Fibroblast of skin of back (primary cell): ENCODE measurements at regions not wholly inside any gene's neighbourhood (a gene's known extent, or its start where the extent isn't known, plus 50 kb on each side); places are given as distances from the start of the nearest gene placed in this dataset.

Source experiments
- DNase-seq: peaks from one replicate; pipeline ENCODE4 v3.0.0-alpha.2; 2013

DNA sequence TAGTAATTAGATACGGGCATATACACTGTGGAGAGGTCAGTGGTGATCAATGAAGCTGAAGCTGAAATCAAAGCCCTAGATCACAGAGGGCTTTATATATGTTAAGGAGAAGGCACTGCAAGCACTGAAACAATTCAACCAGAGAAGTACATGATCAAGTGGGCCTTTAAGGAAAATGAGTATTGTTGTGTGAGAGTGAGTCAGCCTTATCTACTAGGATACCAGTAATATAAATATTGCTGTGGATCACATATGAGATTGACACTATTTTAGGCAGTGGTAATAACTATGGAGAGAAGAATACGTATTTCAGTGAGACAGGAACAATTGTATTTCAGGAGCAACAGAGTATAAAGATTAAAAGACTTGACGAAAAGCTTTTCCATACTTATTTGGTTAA, 1172.2 kb upstream of the GJE1 start:
- peak; percentile 22 for DNase-seq

DNA sequence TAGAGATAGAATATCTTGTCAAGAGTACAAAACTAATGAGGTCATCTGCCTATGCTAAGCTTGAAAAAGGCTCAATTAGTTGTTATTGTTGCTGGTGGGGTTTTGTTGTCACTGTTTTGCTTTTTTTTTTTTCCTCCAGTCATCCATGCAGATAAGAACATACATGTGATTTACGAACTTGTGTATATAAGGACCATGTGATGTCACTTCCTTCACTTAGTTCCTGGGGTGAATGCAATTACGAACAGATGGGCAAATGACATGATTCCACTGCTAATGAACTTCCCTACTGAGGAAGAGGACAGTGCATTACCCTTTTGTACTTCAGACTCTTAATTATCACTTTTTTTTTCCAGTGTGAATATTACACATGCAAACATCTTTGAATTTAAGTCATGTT, 1175.3 kb upstream of the GJE1 start:
- no peak for DNase-seq

- no peak for DNase-seq
Observed at GRCh38 chr6:140956571-140957369, 1176.0 kb upstream of the GJE1 start.

- no peak for DNase-seq
Observed at GRCh38 chr6:140940251-140940925, 1192.3 kb upstream of the GJE1 start.

DNA sequence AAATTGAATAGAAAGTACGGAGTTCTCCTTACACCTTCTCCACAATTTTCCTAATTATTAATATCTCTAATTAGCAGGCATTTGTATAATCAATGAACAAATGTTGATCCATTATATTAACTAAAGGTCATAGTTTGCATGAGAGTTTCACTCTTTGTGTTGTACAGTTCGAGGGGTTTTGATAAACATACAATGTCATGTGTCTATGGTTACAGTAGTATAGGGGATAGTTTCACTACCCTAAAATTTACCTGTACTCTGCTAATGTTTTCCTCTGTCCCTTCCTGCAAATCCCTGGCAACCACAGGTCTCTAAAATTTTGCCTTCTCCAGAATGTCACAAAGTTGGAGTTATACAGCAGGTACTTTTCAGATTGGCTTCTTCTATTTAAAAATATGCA, 1199.8 kb upstream of the GJE1 start:
- no peak for DNase-seq

- DNase-seq, result no peak
Observed at GRCh38 chr6:140931581-140931980, 1201.1 kb upstream of the GJE1 start.

DNA sequence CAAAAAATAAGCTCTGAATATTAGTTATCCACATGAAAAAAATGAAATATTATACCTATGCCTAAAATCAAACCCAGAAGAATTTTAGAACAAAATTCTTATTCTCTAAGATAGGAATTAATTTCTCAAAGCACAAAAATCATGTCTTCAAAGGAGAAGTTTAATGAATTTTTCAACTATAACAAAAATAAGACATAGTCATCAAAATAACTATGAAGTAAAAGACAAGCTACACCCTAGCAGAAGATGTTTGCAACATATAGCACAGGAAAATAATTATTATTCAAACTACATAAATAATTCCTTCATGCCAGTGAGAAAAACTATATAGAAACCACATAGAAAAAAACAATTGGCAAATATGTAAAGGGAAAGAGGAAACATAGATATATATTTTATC, 1203.6 kb upstream of the GJE1 start:
- no peak for DNase-seq

DNA sequence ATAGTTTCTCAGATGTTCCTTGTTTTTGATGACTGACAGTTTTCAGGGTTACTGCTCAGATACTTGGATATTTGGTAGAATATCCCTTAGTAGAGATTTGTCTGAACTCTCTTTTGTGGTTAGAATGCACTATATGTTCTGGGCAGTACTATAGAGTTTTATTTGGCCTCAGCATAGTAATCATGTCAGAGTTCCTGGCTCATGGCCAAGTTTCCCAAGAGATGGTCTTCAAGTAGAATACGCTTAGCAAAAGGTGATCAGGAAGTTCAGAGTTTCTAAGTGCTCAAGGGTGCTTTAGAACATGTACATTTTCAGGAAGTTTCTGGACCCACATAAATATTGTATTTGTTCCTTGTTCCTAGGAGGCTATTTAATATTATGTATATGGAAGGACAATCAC, 1209.7 kb upstream of the GJE1 start:
- DNase-seq, result no peak

GRCh38 chr6:140921366-140922226, 1211.1 kb upstream of the GJE1 start:
- peak; percentile 85 for DNase-seq

GRCh38 chr6:140917911-140918310, 1214.8 kb upstream of the GJE1 start:
- no peak for DNase-seq

DNA sequence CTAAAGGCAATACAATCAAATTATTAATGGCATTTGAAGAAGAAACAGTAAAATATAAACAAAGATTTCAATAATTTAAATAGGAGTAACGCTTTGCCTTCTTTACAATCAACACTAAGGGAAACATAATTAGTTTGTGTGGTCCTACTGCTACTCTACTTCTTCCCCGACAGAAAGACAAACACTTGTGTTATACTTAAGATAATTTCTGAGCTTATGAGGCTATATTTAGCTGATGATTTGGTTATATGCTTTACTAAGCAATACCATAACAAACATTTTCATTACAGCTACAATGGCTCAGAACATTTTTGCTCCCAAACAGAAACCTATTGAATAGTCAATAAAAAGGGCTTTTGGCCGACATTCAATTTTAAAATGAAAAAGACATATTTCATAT, 1217.2 kb upstream of the GJE1 start:
- no peak for DNase-seq

- peak; percentile 32 for DNase-seq
Observed at GRCh38 chr6:140915103-140915502, 1217.6 kb upstream of the GJE1 start.

- no peak for DNase-seq
Observed at GRCh38 chr6:140912686-140913085, 1220.0 kb upstream of the GJE1 start.

GRCh38 chr6:140909625-140910024, 1223.1 kb upstream of the GJE1 start:
- DNase-seq, result peak; percentile 77

- DNase-seq, result peak; percentile 61
Observed at GRCh38 chr6:140909156-140909555, 1223.6 kb upstream of the GJE1 start.

- DNase-seq, result no peak
Observed at GRCh38 chr6:140908505-140908904, 1224.2 kb upstream of the GJE1 start.

DNA sequence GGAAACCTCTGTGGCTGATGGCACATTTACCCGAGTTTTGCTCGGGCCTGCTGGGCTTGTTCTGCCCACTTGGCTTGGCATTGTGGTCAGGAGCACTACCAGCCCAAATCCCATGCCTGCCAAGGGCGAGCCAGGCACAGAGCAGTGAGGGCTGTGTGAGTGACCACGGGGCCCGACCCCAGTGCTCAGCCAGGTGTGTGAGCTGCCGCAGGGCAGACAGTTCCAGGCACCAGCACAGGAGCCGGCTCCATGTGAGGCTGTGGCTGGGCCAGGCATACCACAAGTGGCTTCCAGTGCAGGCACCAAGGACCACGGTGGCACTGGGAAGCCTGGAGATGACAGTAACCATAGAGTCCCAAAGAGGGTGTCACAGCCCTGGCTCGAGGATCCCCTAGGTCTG, 1225.5 kb upstream of the GJE1 start:
- no peak for DNase-seq

GRCh38 chr6:140905724-140906123, 1227.0 kb upstream of the GJE1 start:
- DNase-seq, result no peak

DNA sequence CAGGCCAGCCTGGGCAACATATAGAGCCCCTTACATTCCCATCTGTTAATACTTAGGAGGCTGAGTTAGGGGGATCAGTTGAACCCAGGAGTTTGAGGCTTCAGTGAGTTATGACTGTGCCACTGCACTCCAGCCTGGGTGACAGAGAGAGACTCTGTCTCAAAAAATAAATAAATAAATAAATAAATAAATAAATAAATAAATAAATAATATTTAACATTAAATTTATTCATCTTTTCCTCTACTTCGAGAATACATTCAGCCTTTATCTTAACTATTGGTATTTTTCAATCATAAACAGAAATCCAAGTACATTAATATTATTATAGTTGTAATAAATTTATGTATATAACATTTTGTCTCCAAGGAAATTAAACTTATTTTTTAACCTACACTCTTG, 1227.7 kb upstream of the GJE1 start:
- no peak for DNase-seq

GRCh38 chr6:140897804-140898573, 1234.7 kb upstream of the GJE1 start:
- no peak for DNase-seq

- DNase-seq, result no peak
Observed at GRCh38 chr6:140897349-140897748, 1235.4 kb upstream of the GJE1 start.

GRCh38 chr6:140893432-140893831, 1239.3 kb upstream of the GJE1 start:
- DNase-seq, result no peak

GRCh38 chr6:140879946-140880345, 1252.8 kb upstream of the GJE1 start:
- peak; percentile 26 for DNase-seq
